Right lobe of liver (tissue), 4 donors: ENCODE measurements at regions not wholly inside any gene's neighbourhood (a gene's known extent, or its start where the extent isn't known, plus 50 kb on each side); places are given as distances from the start of the nearest gene placed in this dataset.

Experiments
- POLR2A ChIP-seq: fragments of 450-650 bp; IDR thresholded peaks from one replicate; pipeline ENCODE4 v1.6.1; 2017; ENCODE audit warnings: antibody characterized with exemption, mild to moderate bottlenecking
- TF ChIP-seq, protein P1 (sequence below), 4 donors: fragments of 200-600 bp in 3 of 4; fragments of 450-650 bp in 1 of 4; IDR thresholded peaks; one replicate each; pipeline versions ENCODE4 v1.5.1 to v1.8.0; 2016 to 2022; ENCODE audit warnings: antibody characterized with exemption in 4 of 4, mild to moderate bottlenecking in 2 of 4
- donor health status: DM: no; HTN: no; CAD: no.
- donor health status: DM: no; HTN: no; CAD: no.
- donor health status: DM: no; HTN: yes; CAD: no.

DNA sequence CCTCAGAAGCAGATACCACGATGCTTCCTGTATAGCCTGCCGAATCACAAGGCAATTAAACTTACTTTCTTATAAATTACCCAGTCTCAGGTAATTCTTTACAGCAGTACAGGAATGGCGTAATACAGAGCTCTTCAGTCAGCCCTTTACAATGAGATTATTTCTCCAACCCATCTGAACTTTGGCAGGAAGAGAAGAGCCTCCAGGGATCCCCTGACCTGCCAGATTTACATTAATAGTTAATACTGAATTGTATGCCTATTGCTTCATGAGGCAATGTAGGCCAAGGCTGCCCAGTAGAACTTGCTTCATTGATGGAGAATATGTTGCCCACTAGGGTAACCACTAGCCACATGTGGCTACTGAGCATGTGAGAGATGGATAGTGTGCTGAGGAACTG, 608.7 kb downstream of the SH2D4B start:
- TF ChIP-seq, protein P1, sequence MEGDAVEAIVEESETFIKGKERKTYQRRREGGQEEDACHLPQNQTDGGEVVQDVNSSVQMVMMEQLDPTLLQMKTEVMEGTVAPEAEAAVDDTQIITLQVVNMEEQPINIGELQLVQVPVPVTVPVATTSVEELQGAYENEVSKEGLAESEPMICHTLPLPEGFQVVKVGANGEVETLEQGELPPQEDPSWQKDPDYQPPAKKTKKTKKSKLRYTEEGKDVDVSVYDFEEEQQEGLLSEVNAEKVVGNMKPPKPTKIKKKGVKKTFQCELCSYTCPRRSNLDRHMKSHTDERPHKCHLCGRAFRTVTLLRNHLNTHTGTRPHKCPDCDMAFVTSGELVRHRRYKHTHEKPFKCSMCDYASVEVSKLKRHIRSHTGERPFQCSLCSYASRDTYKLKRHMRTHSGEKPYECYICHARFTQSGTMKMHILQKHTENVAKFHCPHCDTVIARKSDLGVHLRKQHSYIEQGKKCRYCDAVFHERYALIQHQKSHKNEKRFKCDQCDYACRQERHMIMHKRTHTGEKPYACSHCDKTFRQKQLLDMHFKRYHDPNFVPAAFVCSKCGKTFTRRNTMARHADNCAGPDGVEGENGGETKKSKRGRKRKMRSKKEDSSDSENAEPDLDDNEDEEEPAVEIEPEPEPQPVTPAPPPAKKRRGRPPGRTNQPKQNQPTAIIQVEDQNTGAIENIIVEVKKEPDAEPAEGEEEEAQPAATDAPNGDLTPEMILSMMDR (IDR thresholded peaks at IDR 0.05): no peak
- no peak for TF ChIP-seq POLR2A
